H9 (cell line): ENCODE measurements at regions not wholly inside any gene's neighbourhood (a gene's known extent, or its start where the extent isn't known, plus 50 kb on each side); places are given as distances from the start of the nearest gene placed in this dataset.
A peak's percentile ranks its signal among the peaks of the same experiment; 100 is the strongest.

Source experiments
- DNase-seq: peaks from one replicate; pipeline ENCODE4 v3.0.0-alpha.2; 2017
- H2AFZ ChIP-seq: one replicate; pipeline ENCODE4 v1.6.1; 2013; ENCODE audit warnings: mild to moderate bottlenecking, low read length, control low read depth, moderate library complexity
- H2AK5ac ChIP-seq: 2 replicates; pipeline ENCODE4 v1.6.1; 2013; ENCODE audit warnings: low read length, control low read depth, mixed read lengths; ENCODE audit not compliant: insufficient read length
- H2BK120ac ChIP-seq: one replicate; pipeline ENCODE4 v1.6.1; 2013; ENCODE audit warnings: low read depth, mild to moderate bottlenecking, low read length, control low read depth, inconsistent platforms; ENCODE audit not compliant: poor library complexity, severe bottlenecking
- H2BK12ac ChIP-seq: 2 replicates; pipeline ENCODE4 v1.6.1; 2013; ENCODE audit warnings: low read length, control low read depth, mixed read lengths, low read depth; ENCODE audit not compliant: insufficient read length
- H2BK15ac ChIP-seq: 2 replicates; pipeline ENCODE4 v1.6.1; 2013; ENCODE audit warnings: low read depth, low read length, control low read depth
- H2BK20ac ChIP-seq: one replicate; pipeline ENCODE4 v1.6.1; 2013; ENCODE audit warnings: low read depth, mild to moderate bottlenecking, low read length, control low read depth, inconsistent platforms; ENCODE audit not compliant: poor library complexity, severe bottlenecking
- H2BK5ac ChIP-seq: 2 replicates; pipeline ENCODE4 v1.6.1; 2013; ENCODE audit warnings: low read length, control low read depth, mixed read lengths; ENCODE audit not compliant: insufficient read length
- H3K14ac ChIP-seq: 2 replicates; pipeline ENCODE4 v1.6.1; 2013; ENCODE audit warnings: low read length, control low read depth; ENCODE audit not compliant: insufficient read depth
- H3K18ac ChIP-seq: 2 replicates; pipeline ENCODE4 v1.6.1; 2013; ENCODE audit warnings: low read depth, mild to moderate bottlenecking, mixed read lengths, low read length, control low read depth; ENCODE audit not compliant: insufficient read length
- H3K23ac ChIP-seq: 2 replicates; pipeline ENCODE4 v1.6.1; 2013; ENCODE audit warnings: low read length, control low read depth, mixed read lengths, low read depth; ENCODE audit not compliant: insufficient read length
- H3K23me2 ChIP-seq: 2 replicates; pipeline ENCODE4 v1.6.1; 2013; ENCODE audit warnings: low read depth, mild to moderate bottlenecking, mixed read lengths, low read length, control low read depth; ENCODE audit not compliant: insufficient read length, poor library complexity, severe bottlenecking
- H3K27ac ChIP-seq: 2 replicates; pipeline ENCODE4 v1.5.1; 2013; ENCODE audit warnings: low read length, control low read depth, mixed read lengths, low read depth; ENCODE audit not compliant: insufficient read length
- H3K27me3 ChIP-seq: 2 replicates; pipeline ENCODE4 v1.6.1; 2013; ENCODE audit warnings: low read length, control low read depth, inconsistent platforms; ENCODE audit not compliant: insufficient read depth
- H3K4ac ChIP-seq: 2 replicates; pipeline ENCODE4 v1.6.1; 2013; ENCODE audit warnings: low read depth, mild to moderate bottlenecking, control low read depth, inconsistent platforms, low read length, moderate library complexity
- H3K4me1 ChIP-seq: 2 replicates; pipeline ENCODE4 v1.6.1; 2013; ENCODE audit warnings: low read length, control low read depth, inconsistent platforms; ENCODE audit not compliant: insufficient read depth
- H3K4me2 ChIP-seq: 2 replicates; pipeline ENCODE4 v1.6.1; 2013; ENCODE audit warnings: low read length, control low read depth, mixed read lengths; ENCODE audit not compliant: insufficient read length, insufficient read depth
- H3K56ac ChIP-seq: 2 replicates; pipeline ENCODE4 v1.6.1; 2013; ENCODE audit warnings: low read depth, mild to moderate bottlenecking, mixed read lengths, low read length, control low read depth; ENCODE audit not compliant: insufficient read length
- H3K79me1 ChIP-seq: 2 replicates; pipeline ENCODE4 v1.6.1; 2013; ENCODE audit warnings: low read depth, mild to moderate bottlenecking, moderate library complexity, low read length, control low read depth, inconsistent platforms; ENCODE audit not compliant: insufficient read depth, poor library complexity, severe bottlenecking
- H3K79me2 ChIP-seq: 2 replicates; pipeline ENCODE4 v1.6.1; 2013; ENCODE audit warnings: low read length, control low read depth, inconsistent platforms; ENCODE audit not compliant: insufficient read depth
- H3K9ac ChIP-seq: 2 replicates; pipeline ENCODE4 v1.6.1; 2013; ENCODE audit warnings: low read length, control low read depth, mixed read lengths; ENCODE audit not compliant: insufficient read length; ENCODE audit errors: extremely low read depth
- H3K9me3 ChIP-seq: one replicate; pipeline ENCODE4 v1.6.1; 2013; ENCODE audit warnings: low read depth, low read length, inconsistent platforms; ENCODE audit not compliant: control insufficient read depth
- H3T11ph ChIP-seq: one replicate; pipeline ENCODE4 v1.6.1; 2013; ENCODE audit warnings: mild to moderate bottlenecking, low read length, control low read depth, inconsistent platforms
- H4K20me1 ChIP-seq: one replicate; pipeline ENCODE4 v1.6.1; 2013; ENCODE audit not compliant: control insufficient read depth, insufficient read length, insufficient read depth
- H4K5ac ChIP-seq: 2 replicates; pipeline ENCODE4 v1.6.1; 2013; ENCODE audit warnings: low read depth, mild to moderate bottlenecking, mixed read lengths, low read length, control low read depth; ENCODE audit not compliant: insufficient read length
- H4K8ac ChIP-seq: replicated peaks from 2 replicates; pipeline ENCODE4 v1.6.1; 2013; ENCODE audit warnings: low read length, control low read depth, mixed read lengths, low read depth; ENCODE audit not compliant: insufficient read length
- H4K91ac ChIP-seq: 2 replicates; pipeline ENCODE4 v1.6.1; 2013; ENCODE audit warnings: low read depth, mild to moderate bottlenecking, moderate library complexity, mixed read lengths, low read length, control low read depth; ENCODE audit not compliant: insufficient read length
- H3K27ac Mint-ChIP-seq, 3 experiments: 2 replicates in 2 of 3; 3 replicates in 1 of 3; pipeline ENCODE4 v1.8.0; 2020 to 2021; ENCODE audit warnings: mixed read lengths in 3 of 3, mild to moderate bottlenecking in 1 of 3, moderate library complexity in 1 of 3
- H3K27me3 Mint-ChIP-seq: 2 replicates; pipeline ENCODE4 v1.8.0; 2021; ENCODE audit warnings: low read depth, mild to moderate bottlenecking, moderate library complexity, mixed read lengths
- H3K36me3 Mint-ChIP-seq, 3 experiments: 2 replicates in 2 of 3; 3 replicates in 1 of 3; pipeline ENCODE4 v1.8.0; 2020 to 2021; ENCODE audit warnings: low read depth in 3 of 3, mixed read lengths in 3 of 3; ENCODE audit not compliant: insufficient read depth in 1 of 3
- H3K4me1 Mint-ChIP-seq, 2 experiments: 2 replicates each; pipeline ENCODE4 v1.8.0; 2020; ENCODE audit warnings: mixed read lengths in 2 of 2
- H3K4me3 Mint-ChIP-seq, 2 experiments: 2 replicates in 1 of 2; 3 replicates in 1 of 2; pipeline ENCODE4 v1.8.0; 2020 to 2021; ENCODE audit warnings: mild to moderate bottlenecking in 2 of 2, mixed read lengths in 2 of 2, moderate library complexity in 1 of 2
- H3K9me3 Mint-ChIP-seq, 2 experiments: 2 replicates in 1 of 2; 3 replicates in 1 of 2; pipeline ENCODE4 v1.8.0; 2020; ENCODE audit warnings: mild to moderate bottlenecking in 2 of 2, mixed read lengths in 2 of 2, moderate library complexity in 1 of 2
- WGBS: extraction: QIAGEN DNeasy Blood & Tissue Kit; methylation state at CpG from one replicate; pipeline ENCODE4 v1.1.7; 2013; ENCODE audit warnings: missing lambda C conversion rate, low lambda C conversion rate, mixed read lengths; ENCODE audit not compliant: insufficient read length; ENCODE audit errors: extremely low coverage; 5-methylcytosine and 5-hydroxymethylcytosine counted together
- TF ChIP-seq, protein P1 (sequence below): fragments of 200-600 bp; sonication (generic); conservative IDR thresholded peaks from 3 replicates; pipeline ENCODE4 v1.8.0; 2021; ENCODE audit warnings: antibody characterized with exemption, mild to moderate bottlenecking

GRCh38 chr2:59529726-59530125, 1023.7 kb downstream of the BCL11A start:
- H3K27ac Mint-ChIP-seq: peak overlapping the region in 1 of 3 experiments; percentile 40; a peak in 1 of 7 replicates

More at GRCh38 chr2:59529726-59530125, 1023.7 kb downstream of the BCL11A start:
- Histone ChIP-seq H3K4me2 (no peak overlapping the region), H4K91ac (no peak overlapping the region), H3K14ac (no peak overlapping the region; the same call in 1 of the 2 replicates), H3K23ac (no peak overlapping the region), H4K20me1 (no peaks in the 10 kb centered on the region), H4K5ac (no peak overlapping the region), H3K23me2 (no peaks in the 10 kb centered on the region), H3T11ph (no peak overlapping the region), H2AK5ac (no peak overlapping the region), H3K56ac (no peak overlapping the region), H3K79me2 (no peaks in the 10 kb centered on the region), H3K4me1 (no peaks in the 10 kb centered on the region), H2BK15ac (no peak overlapping the region), H3K4ac (no peak overlapping the region), H2BK120ac (no peak overlapping the region), H2BK12ac (no peak overlapping the region), H3K27me3 (no peaks in the 10 kb centered on the region; the same call in 1 of the 2 replicates), H3K79me1 (no peaks in the 10 kb centered on the region), H3K18ac (no peak overlapping the region), H3K9me3 (no peaks in the 10 kb centered on the region), H2BK5ac (no peak overlapping the region), H2BK20ac (no peak overlapping the region), H3K9ac (no peak overlapping the region), H2AFZ (no peak overlapping the region), H4K8ac (no peak overlapping the region), H3K27ac (no peak overlapping the region)
- no peaks in the 10 kb centered on the region for H3K4me1 Mint-ChIP-seq
- no peaks in the 10 kb centered on the region; a peak in 1 of 7 replicates for H3K36me3 Mint-ChIP-seq
- TF ChIP-seq, protein P1, sequence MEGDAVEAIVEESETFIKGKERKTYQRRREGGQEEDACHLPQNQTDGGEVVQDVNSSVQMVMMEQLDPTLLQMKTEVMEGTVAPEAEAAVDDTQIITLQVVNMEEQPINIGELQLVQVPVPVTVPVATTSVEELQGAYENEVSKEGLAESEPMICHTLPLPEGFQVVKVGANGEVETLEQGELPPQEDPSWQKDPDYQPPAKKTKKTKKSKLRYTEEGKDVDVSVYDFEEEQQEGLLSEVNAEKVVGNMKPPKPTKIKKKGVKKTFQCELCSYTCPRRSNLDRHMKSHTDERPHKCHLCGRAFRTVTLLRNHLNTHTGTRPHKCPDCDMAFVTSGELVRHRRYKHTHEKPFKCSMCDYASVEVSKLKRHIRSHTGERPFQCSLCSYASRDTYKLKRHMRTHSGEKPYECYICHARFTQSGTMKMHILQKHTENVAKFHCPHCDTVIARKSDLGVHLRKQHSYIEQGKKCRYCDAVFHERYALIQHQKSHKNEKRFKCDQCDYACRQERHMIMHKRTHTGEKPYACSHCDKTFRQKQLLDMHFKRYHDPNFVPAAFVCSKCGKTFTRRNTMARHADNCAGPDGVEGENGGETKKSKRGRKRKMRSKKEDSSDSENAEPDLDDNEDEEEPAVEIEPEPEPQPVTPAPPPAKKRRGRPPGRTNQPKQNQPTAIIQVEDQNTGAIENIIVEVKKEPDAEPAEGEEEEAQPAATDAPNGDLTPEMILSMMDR: no peak
- no peaks in the 10 kb centered on the region for H3K27me3 Mint-ChIP-seq
- H3K9me3 Mint-ChIP-seq: no peaks in the 10 kb centered on the region; a peak in 1 of 5 replicates
- no peak overlapping the region for H3K4me3 Mint-ChIP-seq
- no peak for DNase-seq
- no CpG with 5 or more reads among the region's 7 CpGs for WGBS
